ENCODE measurements at regions not wholly inside any gene's neighbourhood (a gene's known extent, or its start where the extent isn't known, plus 50 kb on each side); places are given as distances from the start of the nearest gene placed in this dataset.

DNA sequence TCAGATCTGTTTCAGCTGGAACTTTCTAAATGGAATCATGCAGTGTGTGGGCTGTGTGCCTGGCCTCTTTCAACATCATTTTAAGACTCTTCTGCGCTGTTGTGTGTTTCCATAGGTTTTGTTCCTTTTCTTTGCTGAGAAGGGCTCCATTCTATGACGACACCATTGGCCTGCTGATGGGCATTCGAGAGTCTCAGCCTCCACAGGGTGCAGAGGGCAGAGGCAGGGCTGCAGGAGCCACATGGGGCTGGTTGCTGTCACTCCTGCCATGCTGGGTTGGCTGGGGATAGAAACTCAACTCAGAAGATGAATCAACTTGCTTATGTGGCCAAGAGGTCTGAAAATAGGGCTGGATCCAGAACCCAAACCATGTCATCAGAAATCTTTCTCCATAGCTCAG is 68.5 kb upstream of the SLCO4A1 start (continued):
- TF ChIP-seq, protein P1, sequence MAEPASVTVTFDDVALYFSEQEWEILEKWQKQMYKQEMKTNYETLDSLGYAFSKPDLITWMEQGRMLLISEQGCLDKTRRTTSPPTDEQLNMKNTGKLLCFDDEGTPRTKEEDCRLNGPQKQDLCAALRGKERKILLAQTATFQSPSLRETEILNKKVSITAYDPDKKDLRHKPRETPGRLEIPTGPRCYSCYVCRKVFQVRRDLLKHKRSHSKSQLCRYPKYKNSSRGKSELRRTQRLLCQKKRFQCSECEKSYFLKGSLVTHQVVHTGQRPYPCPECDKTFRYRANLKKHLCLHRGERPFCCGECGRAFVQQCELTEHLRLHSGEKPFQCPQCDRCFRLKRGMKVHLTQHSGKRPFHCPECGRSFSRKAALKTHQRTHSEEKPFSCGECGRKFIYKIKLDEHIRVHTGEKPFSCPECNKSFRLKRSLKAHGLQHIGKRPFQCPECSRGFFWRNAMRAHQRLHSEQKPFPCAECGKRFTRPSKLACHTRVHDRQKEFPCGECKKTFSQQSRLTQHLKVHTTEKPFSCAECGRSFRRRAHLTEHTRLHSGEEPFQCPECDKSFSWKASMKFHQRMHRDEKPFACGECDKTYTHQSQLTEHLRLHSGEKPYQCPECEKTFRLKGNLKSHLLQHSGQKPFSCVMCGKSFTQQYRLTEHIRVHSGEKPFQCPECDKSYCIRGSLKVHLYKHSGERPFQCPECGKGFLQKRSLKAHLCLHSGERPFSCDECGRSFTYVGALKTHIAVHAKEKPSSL (CRISPR knock-in tag; conservative IDR thresholded peaks at IDR 0.05) = no peak

DNA sequence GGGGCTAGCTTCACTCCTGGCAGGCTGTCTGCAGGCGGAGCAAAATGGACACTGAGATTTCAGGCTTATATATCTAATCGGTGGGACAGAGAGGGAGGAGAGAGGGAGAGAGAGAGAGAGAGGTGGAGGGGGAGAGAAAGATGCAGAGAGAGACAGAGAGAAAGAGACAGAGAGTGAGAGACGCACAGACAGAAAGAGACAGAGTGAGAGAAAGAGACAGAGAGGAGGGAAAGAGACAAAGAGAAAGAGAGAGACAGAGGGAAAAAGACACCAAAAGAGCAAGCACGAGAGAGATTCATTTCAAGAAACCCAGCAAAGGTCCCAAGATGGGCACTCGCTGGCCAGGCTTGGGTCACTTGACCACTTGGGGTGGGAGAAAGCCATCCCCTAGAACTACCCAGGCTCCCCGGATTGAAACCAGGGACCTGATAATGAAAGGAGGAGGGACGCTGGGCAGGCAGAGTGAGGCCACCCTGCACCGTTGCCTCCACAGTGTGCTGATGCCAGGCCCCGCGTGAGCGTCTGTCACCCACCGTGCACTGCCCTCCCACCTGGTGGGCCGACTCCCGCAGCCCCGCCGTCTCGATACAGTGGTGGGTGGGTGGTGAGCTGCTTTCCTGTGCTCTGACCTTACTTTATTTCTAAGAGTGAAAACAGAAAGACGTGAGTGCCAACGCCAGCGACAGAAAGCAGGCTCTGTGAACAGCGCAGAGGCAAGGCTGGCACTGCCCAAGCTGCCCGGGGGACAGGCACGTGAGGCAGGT is 67.9 kb upstream of the SLCO4A1 start:
- CTCF ChIA-PET = interaction anchor here (1.0 kb wide), 1 partner anchor 42 kb away, joined by 3 read pairs; no protein-coding TSS in a partner anchor

More for the DNA sequence above, 67.9 kb upstream of the SLCO4A1 start:
- Mint-ChIP-seq H3K9me3 (peaks cover 6% of the 10 kb centered on the region), H3K36me3 (peaks cover 3% of the 10 kb centered on the region), H3K4me1 (peaks cover 6% of the 10 kb centered on the region; the same call in 1 of the 2 replicates), H3K27ac (no peak overlapping the region), H3K4me3 (no peak overlapping the region), H3K27me3 (ENCODE audit: low read depth) (peaks cover 3% of the 10 kb centered on the region)
- POLR2A ChIA-PET = no interaction called here
- ATAC-seq (no peak), DNase-seq (ENCODE audit: low spot score) (no peak)
- TF ChIP-seq ATF1 (CRISPR knock-in tag; IDR thresholded peaks at IDR 0.05) = no peak
- TF ChIP-seq, protein P2, sequence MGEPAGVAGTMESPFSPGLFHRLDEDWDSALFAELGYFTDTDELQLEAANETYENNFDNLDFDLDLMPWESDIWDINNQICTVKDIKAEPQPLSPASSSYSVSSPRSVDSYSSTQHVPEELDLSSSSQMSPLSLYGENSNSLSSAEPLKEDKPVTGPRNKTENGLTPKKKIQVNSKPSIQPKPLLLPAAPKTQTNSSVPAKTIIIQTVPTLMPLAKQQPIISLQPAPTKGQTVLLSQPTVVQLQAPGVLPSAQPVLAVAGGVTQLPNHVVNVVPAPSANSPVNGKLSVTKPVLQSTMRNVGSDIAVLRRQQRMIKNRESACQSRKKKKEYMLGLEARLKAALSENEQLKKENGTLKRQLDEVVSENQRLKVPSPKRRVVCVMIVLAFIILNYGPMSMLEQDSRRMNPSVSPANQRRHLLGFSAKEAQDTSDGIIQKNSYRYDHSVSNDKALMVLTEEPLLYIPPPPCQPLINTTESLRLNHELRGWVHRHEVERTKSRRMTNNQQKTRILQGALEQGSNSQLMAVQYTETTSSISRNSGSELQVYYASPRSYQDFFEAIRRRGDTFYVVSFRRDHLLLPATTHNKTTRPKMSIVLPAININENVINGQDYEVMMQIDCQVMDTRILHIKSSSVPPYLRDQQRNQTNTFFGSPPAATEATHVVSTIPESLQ (CRISPR knock-in tag; IDR thresholded peaks at IDR 0.05) = no peak
- no peak for TF ChIP-seq RORB (CRISPR knock-in tag; IDR thresholded peaks at IDR 0.05)
- TF ChIP-seq, protein P3, sequence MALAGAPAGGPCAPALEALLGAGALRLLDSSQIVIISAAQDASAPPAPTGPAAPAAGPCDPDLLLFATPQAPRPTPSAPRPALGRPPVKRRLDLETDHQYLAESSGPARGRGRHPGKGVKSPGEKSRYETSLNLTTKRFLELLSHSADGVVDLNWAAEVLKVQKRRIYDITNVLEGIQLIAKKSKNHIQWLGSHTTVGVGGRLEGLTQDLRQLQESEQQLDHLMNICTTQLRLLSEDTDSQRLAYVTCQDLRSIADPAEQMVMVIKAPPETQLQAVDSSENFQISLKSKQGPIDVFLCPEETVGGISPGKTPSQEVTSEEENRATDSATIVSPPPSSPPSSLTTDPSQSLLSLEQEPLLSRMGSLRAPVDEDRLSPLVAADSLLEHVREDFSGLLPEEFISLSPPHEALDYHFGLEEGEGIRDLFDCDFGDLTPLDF (CRISPR knock-in tag; IDR thresholded peaks at IDR 0.05) = no peak
- TF ChIP-seq, protein P4, sequence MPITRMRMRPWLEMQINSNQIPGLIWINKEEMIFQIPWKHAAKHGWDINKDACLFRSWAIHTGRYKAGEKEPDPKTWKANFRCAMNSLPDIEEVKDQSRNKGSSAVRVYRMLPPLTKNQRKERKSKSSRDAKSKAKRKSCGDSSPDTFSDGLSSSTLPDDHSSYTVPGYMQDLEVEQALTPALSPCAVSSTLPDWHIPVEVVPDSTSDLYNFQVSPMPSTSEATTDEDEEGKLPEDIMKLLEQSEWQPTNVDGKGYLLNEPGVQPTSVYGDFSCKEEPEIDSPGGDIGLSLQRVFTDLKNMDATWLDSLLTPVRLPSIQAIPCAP (CRISPR knock-in tag; IDR thresholded peaks at IDR 0.05) = no peak
- TF ChIP-seq, protein P5, sequence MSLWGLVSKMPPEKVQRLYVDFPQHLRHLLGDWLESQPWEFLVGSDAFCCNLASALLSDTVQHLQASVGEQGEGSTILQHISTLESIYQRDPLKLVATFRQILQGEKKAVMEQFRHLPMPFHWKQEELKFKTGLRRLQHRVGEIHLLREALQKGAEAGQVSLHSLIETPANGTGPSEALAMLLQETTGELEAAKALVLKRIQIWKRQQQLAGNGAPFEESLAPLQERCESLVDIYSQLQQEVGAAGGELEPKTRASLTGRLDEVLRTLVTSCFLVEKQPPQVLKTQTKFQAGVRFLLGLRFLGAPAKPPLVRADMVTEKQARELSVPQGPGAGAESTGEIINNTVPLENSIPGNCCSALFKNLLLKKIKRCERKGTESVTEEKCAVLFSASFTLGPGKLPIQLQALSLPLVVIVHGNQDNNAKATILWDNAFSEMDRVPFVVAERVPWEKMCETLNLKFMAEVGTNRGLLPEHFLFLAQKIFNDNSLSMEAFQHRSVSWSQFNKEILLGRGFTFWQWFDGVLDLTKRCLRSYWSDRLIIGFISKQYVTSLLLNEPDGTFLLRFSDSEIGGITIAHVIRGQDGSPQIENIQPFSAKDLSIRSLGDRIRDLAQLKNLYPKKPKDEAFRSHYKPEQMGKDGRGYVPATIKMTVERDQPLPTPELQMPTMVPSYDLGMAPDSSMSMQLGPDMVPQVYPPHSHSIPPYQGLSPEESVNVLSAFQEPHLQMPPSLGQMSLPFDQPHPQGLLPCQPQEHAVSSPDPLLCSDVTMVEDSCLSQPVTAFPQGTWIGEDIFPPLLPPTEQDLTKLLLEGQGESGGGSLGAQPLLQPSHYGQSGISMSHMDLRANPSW (CRISPR knock-in tag; conservative IDR thresholded peaks at IDR 0.05; ENCODE audit: low read depth) = no peak
- TF ChIP-seq, protein P6, sequence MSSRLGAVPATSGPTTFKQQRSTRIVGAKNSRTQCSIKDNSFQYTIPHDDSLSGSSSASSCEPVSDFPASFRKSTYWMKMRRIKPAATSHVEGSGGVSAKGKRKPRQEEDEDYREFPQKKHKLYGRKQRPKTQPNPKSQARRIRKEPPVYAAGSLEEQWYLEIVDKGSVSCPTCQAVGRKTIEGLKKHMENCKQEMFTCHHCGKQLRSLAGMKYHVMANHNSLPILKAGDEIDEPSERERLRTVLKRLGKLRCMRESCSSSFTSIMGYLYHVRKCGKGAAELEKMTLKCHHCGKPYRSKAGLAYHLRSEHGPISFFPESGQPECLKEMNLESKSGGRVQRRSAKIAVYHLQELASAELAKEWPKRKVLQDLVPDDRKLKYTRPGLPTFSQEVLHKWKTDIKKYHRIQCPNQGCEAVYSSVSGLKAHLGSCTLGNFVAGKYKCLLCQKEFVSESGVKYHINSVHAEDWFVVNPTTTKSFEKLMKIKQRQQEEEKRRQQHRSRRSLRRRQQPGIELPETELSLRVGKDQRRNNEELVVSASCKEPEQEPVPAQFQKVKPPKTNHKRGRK (CRISPR knock-in tag; IDR thresholded peaks at IDR 0.05; ENCODE audit: borderline replicate concordance) = no peak
- no peak for TF ChIP-seq JAZF1 (CRISPR knock-in tag; IDR thresholded peaks at IDR 0.05)
- TF ChIP-seq, protein P7, sequence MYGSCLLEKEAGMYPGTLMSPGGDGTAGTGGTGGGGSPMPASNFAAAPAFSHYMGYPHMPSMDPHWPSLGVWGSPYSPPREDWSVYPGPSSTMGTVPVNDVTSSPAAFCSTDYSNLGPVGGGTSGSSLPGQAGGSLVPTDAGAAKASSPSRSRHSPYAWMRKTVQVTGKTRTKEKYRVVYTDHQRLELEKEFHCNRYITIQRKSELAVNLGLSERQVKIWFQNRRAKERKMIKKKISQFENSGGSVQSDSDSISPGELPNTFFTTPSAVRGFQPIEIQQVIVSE (CRISPR knock-in tag; IDR thresholded peaks at IDR 0.05; ENCODE audit: borderline replicate concordance) = no peak
- no peak for TF ChIP-seq TP53 (CRISPR knock-in tag; IDR thresholded peaks at IDR 0.05)
- TF ChIP-seq SOX15 (CRISPR knock-in tag; IDR thresholded peaks at IDR 0.05) = no peak
- TF ChIP-seq, protein P8, sequence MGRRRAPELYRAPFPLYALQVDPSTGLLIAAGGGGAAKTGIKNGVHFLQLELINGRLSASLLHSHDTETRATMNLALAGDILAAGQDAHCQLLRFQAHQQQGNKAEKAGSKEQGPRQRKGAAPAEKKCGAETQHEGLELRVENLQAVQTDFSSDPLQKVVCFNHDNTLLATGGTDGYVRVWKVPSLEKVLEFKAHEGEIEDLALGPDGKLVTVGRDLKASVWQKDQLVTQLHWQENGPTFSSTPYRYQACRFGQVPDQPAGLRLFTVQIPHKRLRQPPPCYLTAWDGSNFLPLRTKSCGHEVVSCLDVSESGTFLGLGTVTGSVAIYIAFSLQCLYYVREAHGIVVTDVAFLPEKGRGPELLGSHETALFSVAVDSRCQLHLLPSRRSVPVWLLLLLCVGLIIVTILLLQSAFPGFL (CRISPR knock-in tag; IDR thresholded peaks at IDR 0.05; ENCODE audit: borderline replicate concordance) = no peak
- TF ChIP-seq GABPB1 (CRISPR knock-in tag; IDR thresholded peaks at IDR 0.05) = no peak
- no peak for TF ChIP-seq ETV6 (CRISPR knock-in tag; IDR thresholded peaks at IDR 0.05)
- no peak for TF ChIP-seq TEAD4 (CRISPR knock-in tag; IDR thresholded peaks at IDR 0.05)
- TF ChIP-seq TEAD1 (CRISPR knock-in tag; IDR thresholded peaks at IDR 0.05) = no peak
